Endothelial cell of umbilical vein (primary cell): ENCODE measurements at regions not wholly inside any gene's neighbourhood (a gene's known extent, or its start where the extent isn't known, plus 50 kb on each side); places are given as distances from the start of the nearest gene placed in this dataset.

Source experiments
- BruUV-seq: library from RNA; stranded (reverse); fragments of 400-500 nt; replicated peaks from 2 replicates; lab custom pipeline; 2021; lab: Mats Ljungman, UMichigan
- CTCF ChIA-PET: fragments of 300-600, 350-600 bp; sonication (Branson Sonifier 250); formaldehyde crosslinking; loops from one replicate; lab custom pipeline; 2021; ENCODE audit warnings: antibody characterized with exemption, inconsistent platforms; lab: Charles Lee
- POLR2A ChIA-PET: fragments of 300-600, 350-600 bp; sonication (Branson Sonifier 250); formaldehyde crosslinking; loops from one replicate; lab custom pipeline; 2021; ENCODE audit warnings: antibody characterized with exemption, inconsistent platforms; lab: Charles Lee
- DNase-seq: peaks from one replicate; pipeline ENCODE4 v3.0.0-alpha.2; 2011; ENCODE audit warnings: low read depth, low spot score
- FAIRE-seq: peaks from 2 replicates; lab custom pipeline; 2011; peaks lifted over from hg19 to GRCh38; lab: Jason Lieb, UNC
- H2AFZ ChIP-seq: 2 replicates; pipeline ENCODE4 v1.6.0; 2012; ENCODE audit warnings: low read depth, low read length, control low read depth, inconsistent platforms
- H3K27ac ChIP-seq: 2 replicates; pipeline ENCODE4 v1.5.1; 2011; ENCODE audit warnings: low read depth, mild to moderate bottlenecking, control low read depth, low read length, moderate library complexity; ENCODE audit not compliant: insufficient read depth
- H3K27me3 ChIP-seq, 2 experiments: 2 replicates each; pipeline versions ENCODE4 v1.6.0 to v1.6.1; 2011; ENCODE audit warnings: low read length in 2 of 2, mixed read lengths in 1 of 2; ENCODE audit not compliant: control insufficient read depth in 2 of 2, insufficient read depth in 2 of 2
- H3K36me3 ChIP-seq, 2 experiments: 2 replicates in 1 of 2; 3 replicates in 1 of 2; pipeline ENCODE4 v1.5.1; 2011; ENCODE audit warnings: low read length in 2 of 2, mild to moderate bottlenecking in 1 of 2, moderate library complexity in 1 of 2; ENCODE audit not compliant: control insufficient read depth in 2 of 2, insufficient read depth in 2 of 2; ENCODE audit errors: extremely low read depth in 1 of 2
- H3K4me1 ChIP-seq: 3 replicates; pipeline ENCODE4 v1.5.1; 2011; ENCODE audit warnings: mild to moderate bottlenecking, low read length; ENCODE audit not compliant: control insufficient read depth, insufficient read depth; ENCODE audit errors: extremely low read depth
- H3K4me2 ChIP-seq: 2 replicates; pipeline ENCODE4 v1.6.1; 2011; ENCODE audit warnings: low read length, control low read depth, mixed read lengths; ENCODE audit not compliant: insufficient read depth
- H3K4me3 ChIP-seq, 3 experiments: fragments of 200-600 bp in 1 of 3; sonication (generic), shearing (Covaris generic) in 1 of 3; replicated peaks in 1 of 3; 2 replicates each; pipeline ENCODE4 v1.5.1; 2011 to 2016; ENCODE audit warnings: control low read depth in 3 of 3, low read length in 3 of 3, mild to moderate bottlenecking in 2 of 3, inconsistent platforms in 1 of 3, low read depth in 1 of 3, moderate library complexity in 1 of 3; ENCODE audit not compliant: insufficient read depth in 1 of 3
- H3K79me2 ChIP-seq: 2 replicates; pipeline ENCODE4 v1.6.0; 2012; ENCODE audit warnings: low read length, inconsistent platforms; ENCODE audit not compliant: control insufficient read depth, insufficient read depth
- H3K9ac ChIP-seq: replicated peaks from 2 replicates; pipeline ENCODE3; 2011; ENCODE audit warnings: low read length, control low read depth; ENCODE audit not compliant: insufficient read depth; ENCODE audit errors: extremely low read depth
- H3K9me1 ChIP-seq: replicated peaks from 3 replicates; pipeline ENCODE4 v1.6.0; 2011; ENCODE audit warnings: mild to moderate bottlenecking, low read length; ENCODE audit not compliant: control insufficient read depth, insufficient read depth; ENCODE audit errors: extremely low read depth
- H3K9me3 ChIP-seq: replicated peaks from 2 replicates; pipeline ENCODE4 v1.5.1; 2012; ENCODE audit warnings: low read length, inconsistent platforms; ENCODE audit not compliant: control insufficient read depth, insufficient read depth
- H4K20me1 ChIP-seq: replicated peaks from 2 replicates; pipeline ENCODE3; 2011; ENCODE audit warnings: mild to moderate bottlenecking, low read length; ENCODE audit not compliant: control insufficient read depth, insufficient read depth; ENCODE audit errors: extremely low read depth
- EZH2 ChIP-seq: IDR thresholded peaks from 2 replicates; pipeline ENCODE4 v1.6.1; 2012; ENCODE audit warnings: borderline replicate concordance, low read depth, mild to moderate bottlenecking, moderate library complexity, low read length, inconsistent platforms; ENCODE audit not compliant: severe bottlenecking
- FOS ChIP-seq: IDR thresholded peaks from 2 replicates; pipeline ENCODE4 v1.6.1; 2011; ENCODE audit warnings: mild to moderate bottlenecking, low read length, moderate library complexity, borderline replicate concordance; ENCODE audit not compliant: insufficient read depth
- GATA2 ChIP-seq: IDR thresholded peaks from 2 replicates; pipeline ENCODE4 v1.7.0; 2011; ENCODE audit warnings: low read depth, mild to moderate bottlenecking, moderate library complexity, mixed read lengths, low read length; ENCODE audit not compliant: insufficient read length, insufficient read depth
- JUN ChIP-seq: IDR thresholded peaks from 2 replicates; pipeline ENCODE4 v1.6.1; 2011; ENCODE audit warnings: borderline replicate concordance, low read depth; ENCODE audit not compliant: insufficient read length, insufficient read depth
- MAX ChIP-seq: IDR thresholded peaks from 2 replicates; pipeline ENCODE4 v1.6.1; 2011; ENCODE audit not compliant: insufficient read depth, insufficient read length
- MYC ChIP-seq: IDR thresholded peaks from one replicate; pipeline ENCODE4 v1.6.1; 2011; ENCODE audit warnings: mild to moderate bottlenecking, low read depth, low read length
- POLR2A ChIP-seq: IDR thresholded peaks from 2 replicates; pipeline ENCODE4 v1.6.1; 2012; ENCODE audit warnings: low read depth, mild to moderate bottlenecking, control low read depth, low read length
- POLR2AphosphoS5 ChIP-seq: IDR thresholded peaks from 2 replicates; pipeline ENCODE4 v1.6.1; 2012; ENCODE audit warnings: low read depth, mild to moderate bottlenecking, control low read depth, low read length, moderate library complexity; ENCODE audit not compliant: insufficient read depth
- dilution Hi-C: fragments of 300-500 bp; cut with MboI; formaldehyde crosslinking; loops from one replicate; pipeline ENCODE4 v1.15.0; 2019; ENCODE audit warnings: low sequenced_read_pairs; ENCODE audit not compliant: extremely low pct_ligation_motif_present
- intact Hi-C: fragments of 100-400 bp; cut with micrococcal nuclease; formaldehyde crosslinking; loops from one replicate; pipeline ENCODE4 v1.10.0; 2022
- TF ChIP-seq, protein P1 (sequence below), 2 donors: IDR thresholded peaks; 1 replicate in 1 of 2; 2 replicates in 1 of 2; pipeline ENCODE4 v1.5.1; 2011; ENCODE audit warnings: low read length in 2 of 2, mild to moderate bottlenecking in 2 of 2, moderate library complexity in 2 of 2, control low read depth in 1 of 2, inconsistent platforms in 1 of 2, low read depth in 1 of 2; ENCODE audit not compliant: insufficient read depth in 1 of 2; ENCODE audit errors: extremely low read depth in 1 of 2

DNA sequence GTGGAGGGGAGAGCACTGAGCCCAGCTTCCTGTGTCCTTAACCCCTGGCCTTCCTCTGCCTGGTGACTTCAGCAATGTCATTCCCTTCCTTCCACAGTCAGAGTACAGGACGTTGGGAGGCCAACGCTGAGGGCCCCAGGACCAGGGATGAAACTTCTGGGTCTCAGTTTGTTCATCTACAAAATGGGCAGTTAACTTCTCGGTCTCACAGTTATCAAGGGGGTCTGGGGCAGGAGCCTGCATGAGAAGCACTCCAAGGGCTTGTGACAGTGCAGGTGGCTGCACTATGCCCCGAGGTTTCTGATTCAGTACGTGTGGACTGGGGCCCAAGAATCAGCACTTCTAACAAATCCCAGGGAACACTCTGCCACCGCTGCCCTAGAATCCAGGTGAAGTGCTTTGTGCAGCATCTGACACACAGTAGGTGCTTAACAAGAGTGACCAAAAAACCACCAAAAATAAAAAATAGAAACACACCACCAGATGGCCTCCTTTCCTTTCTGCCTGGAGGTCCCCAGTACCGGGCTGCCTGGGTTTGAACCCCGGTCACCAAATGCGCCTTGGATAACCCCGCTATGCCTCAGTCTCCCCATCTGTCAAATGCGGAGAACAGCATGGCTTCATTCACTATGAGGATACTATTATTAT, 80.4 kb downstream of the RFLNA start:
- dilution Hi-C loops (no loop called here), intact Hi-C loops (no loop called here)
- TF ChIP-seq JUN (no peak), MAX (no peak), GATA2 (no peak), POLR2A (no peak), POLR2AphosphoS5 (no peak), MYC (no peak), EZH2 (no peak), FOS (no peak)
- TF ChIP-seq, protein P1, sequence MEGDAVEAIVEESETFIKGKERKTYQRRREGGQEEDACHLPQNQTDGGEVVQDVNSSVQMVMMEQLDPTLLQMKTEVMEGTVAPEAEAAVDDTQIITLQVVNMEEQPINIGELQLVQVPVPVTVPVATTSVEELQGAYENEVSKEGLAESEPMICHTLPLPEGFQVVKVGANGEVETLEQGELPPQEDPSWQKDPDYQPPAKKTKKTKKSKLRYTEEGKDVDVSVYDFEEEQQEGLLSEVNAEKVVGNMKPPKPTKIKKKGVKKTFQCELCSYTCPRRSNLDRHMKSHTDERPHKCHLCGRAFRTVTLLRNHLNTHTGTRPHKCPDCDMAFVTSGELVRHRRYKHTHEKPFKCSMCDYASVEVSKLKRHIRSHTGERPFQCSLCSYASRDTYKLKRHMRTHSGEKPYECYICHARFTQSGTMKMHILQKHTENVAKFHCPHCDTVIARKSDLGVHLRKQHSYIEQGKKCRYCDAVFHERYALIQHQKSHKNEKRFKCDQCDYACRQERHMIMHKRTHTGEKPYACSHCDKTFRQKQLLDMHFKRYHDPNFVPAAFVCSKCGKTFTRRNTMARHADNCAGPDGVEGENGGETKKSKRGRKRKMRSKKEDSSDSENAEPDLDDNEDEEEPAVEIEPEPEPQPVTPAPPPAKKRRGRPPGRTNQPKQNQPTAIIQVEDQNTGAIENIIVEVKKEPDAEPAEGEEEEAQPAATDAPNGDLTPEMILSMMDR (IDR thresholded peaks at IDR 0.05; ENCODE audit: extremely low read depth in 1 of 2, insufficient read depth in 1 of 2, low read depth in 1 of 2, low read length in 2 of 2): no peak
- FAIRE-seq (no peak), DNase-seq (no peak)
- Histone ChIP-seq H3K4me1 (peaks cover 27% of the 10 kb centered on the region), H3K36me3 (peaks cover 12 to 41% of the 10 kb centered on the region in 2 experiments), H3K4me3 (no peak overlapping the region), H3K9me1 (no peaks in the 10 kb centered on the region), H3K79me2 (peaks cover 46% of the 10 kb centered on the region), H4K20me1 (no peaks in the 10 kb centered on the region), H3K4me2 (no peak overlapping the region), H2AFZ (no peak overlapping the region), H3K27me3 (no peaks in the 10 kb centered on the region), H3K27ac (no peak overlapping the region), H3K9me3 (no peaks in the 10 kb centered on the region), H3K9ac (no peak overlapping the region)
- POLR2A ChIA-PET: no interaction called here
- BruUV-seq: no TSS peak
- CTCF ChIA-PET: no interaction called here
